CD4-positive, alpha-beta T cell treated with Interleukin-6 at 100 ng/mL for 8 hours (primary cell): ENCODE measurements at regions not wholly inside any gene's neighbourhood (a gene's known extent, or its start where the extent isn't known, plus 50 kb on each side); places are given as distances from the start of the nearest gene placed in this dataset.
"Not testable (repeated sequence)": the region's sequence is repeated elsewhere in the genome, so short reads cannot be mapped to it uniquely, and the experiment has no call there.

ENCODE experiments used
- DNase-seq: peaks from one replicate; pipeline ENCODE4 v3.0.0-alpha.2; 2020; ENCODE audit warnings: mixed read lengths, low spot score

DNA sequence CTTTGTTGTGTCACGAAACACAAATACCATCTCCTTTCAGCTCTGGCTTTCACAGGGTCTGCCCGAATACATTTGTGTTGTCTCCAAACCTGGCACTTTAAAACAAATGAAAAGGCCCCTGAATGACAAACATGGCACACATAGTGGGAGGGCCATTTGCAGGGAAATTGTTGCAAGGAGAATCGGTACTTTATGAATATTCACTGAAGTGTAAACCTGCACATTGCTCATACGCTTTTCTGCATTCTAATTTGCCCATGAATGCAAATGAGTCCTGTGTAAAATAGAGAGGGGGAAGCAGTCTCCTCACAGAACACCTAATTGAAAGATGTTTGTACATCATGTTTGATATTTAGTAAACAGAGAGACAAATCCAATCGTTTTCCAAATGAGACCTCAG lies 82.7 kb upstream of the PCDH8 start:
- DNase-seq: no peak

- DNase-seq: no peak
These were observed 81.4 kb upstream of the PCDH8 start for GRCh38 chr13:52929846-52930245.

- DNase-seq: no peak
These were observed 78.5 kb upstream of the PCDH8 start for GRCh38 chr13:52926971-52927370.

GRCh38 chr13:52925775-52926285 lies 77.4 kb upstream of the PCDH8 start:
- no peak for DNase-seq

GRCh38 chr13:52925251-52925650 lies 76.8 kb upstream of the PCDH8 start:
- no peak for DNase-seq

- no peak for DNase-seq
These were observed 76.1 kb upstream of the PCDH8 start for GRCh38 chr13:52924289-52925148.

- no peak for DNase-seq
These were observed 74.5 kb upstream of the PCDH8 start for GRCh38 chr13:52922961-52923360.

DNA sequence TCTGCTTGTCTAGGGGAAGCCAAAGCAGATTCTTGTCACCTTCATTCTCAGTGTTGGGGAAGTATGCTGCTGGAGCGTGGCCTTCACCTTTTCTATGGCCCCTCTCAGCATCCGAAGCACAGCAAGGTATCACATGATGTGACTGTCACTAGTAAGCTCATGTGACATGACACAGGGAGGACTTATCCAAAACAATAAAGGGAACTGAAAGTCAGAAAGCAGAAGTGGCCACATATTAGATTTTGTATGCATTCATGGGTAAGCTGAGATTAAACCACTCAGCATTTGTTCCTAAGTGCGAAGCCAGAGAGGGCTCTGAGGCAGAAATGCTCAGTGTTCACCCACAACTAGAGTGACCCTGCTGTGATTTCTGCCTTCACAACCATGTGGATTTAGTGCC lies 72.8 kb upstream of the PCDH8 start:
- no peak for DNase-seq

DNA sequence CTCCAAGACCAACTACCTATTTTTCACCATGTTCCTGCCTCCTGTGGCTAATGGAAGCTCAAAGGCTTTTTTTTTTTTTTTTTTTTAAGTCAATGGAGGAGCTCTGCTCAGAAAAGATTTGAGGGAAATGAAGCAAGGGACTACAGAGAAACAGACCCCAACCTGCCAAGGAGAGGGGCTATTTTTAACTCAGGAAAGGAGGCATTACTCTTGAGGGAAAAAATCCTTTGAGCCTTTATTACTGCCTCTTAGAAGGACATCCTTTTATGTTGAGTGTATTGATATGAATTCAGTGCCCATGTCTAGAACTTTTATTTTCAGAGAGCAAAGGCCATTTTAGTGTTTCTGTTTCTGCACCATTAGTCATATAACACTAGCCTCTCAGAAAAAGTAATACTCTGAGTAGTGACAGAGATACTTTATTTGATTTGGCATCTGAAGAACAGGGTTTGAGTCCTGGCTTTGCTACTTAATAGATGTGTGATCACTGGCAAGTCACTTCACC lies 68.1 kb upstream of the PCDH8 start:
- DNase-seq: no peak

DNA sequence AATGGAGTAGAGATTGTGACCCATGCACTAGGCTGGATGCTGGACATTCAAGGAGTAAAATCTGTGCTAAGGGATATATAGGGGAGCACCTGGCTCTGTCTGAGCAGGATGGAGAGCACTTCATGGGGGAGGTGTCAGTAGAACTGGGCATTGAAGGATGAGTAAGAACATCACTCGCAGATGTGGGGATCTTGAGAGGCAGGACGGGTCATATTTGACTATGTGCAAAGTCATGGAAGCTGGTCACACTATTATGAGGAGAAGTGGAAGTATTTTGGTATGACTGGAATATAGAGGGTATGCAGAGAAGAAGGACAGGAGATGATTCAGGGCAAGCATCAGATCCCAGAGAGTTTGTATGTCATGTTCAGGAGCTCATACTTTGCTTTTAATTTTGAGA lies 62.9 kb upstream of the PCDH8 start:
- DNase-seq: no peak

GRCh38 chr13:52910318-52910717 lies 61.9 kb upstream of the PCDH8 start:
- not testable (repeated sequence) for DNase-seq

- DNase-seq: no peak
These were observed 57.9 kb upstream of the PCDH8 start for GRCh38 chr13:52906122-52906903.

- no peak for DNase-seq
These were observed 57.3 kb upstream of the PCDH8 start for GRCh38 chr13:52905701-52906100.

GRCh38 chr13:52903320-52903719 lies 54.9 kb upstream of the PCDH8 start:
- DNase-seq: no peak

DNA sequence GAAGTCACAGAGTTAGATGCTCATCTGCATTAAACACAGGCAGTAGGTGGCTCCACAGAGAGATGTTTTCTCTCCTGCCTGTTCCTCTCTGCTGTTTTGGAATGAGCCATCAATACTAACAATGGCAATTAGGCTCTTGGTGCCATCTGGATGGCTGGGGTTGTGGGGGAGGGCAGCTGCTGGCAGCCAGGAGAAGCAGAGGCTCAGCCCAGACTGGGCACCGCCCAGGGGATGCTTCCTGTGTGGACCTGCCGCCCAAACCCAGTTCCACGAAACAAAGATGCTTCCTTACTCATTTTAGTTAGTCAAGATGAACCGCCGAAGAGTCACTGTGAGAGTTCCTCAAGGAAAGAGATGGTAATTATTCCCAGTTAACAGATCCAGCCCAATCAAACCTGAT lies 50.8 kb upstream of the PCDH8 start:
- no peak for DNase-seq
